Testis (tissue), 2 donors: ENCODE measurements at regions not wholly inside any gene's neighbourhood (a gene's known extent, or its start where the extent isn't known, plus 50 kb on each side); places are given as distances from the start of the nearest gene placed in this dataset.

Experiments
- CTCF ChIP-seq, 3 experiments: fragments of 450-650 bp in 2 of 3; fragments of 200-600 bp in 1 of 3; sonication (generic) in 1 of 3; IDR thresholded peaks; one replicate each; pipeline ENCODE4 v1.5.1; 2016 to 2019; ENCODE audit warnings: antibody characterized with exemption in 3 of 3, mild to moderate bottlenecking in 2 of 3, moderate library complexity in 1 of 3
- POLR2A ChIP-seq: fragments of 450-650 bp; IDR thresholded peaks from one replicate; pipeline ENCODE4 v1.6.1; 2017; ENCODE audit warnings: antibody characterized with exemption, mild to moderate bottlenecking, moderate library complexity

GRCh38 chr2:158912765-158913164, 55.7 kb upstream of the TANC1 start:
- TF ChIP-seq CTCF (IDR thresholded peaks at IDR 0.05): no peak
- no peak for TF ChIP-seq POLR2A
